ENCODE measurements at regions not wholly inside any gene's neighbourhood (a gene's known extent, or its start where the extent isn't known, plus 50 kb on each side); places are given as distances from the start of the nearest gene placed in this dataset.

- DNase-seq (ENCODE audit: low read depth in 3 of 3) = no peak
Measured at GRCh38 chr14:76551906-76552305, 176.0 kb downstream of the ESRRB start.

- no peak for DNase-seq (ENCODE audit: low read depth in 3 of 3)
Measured at GRCh38 chr14:76564471-76565422, 188.8 kb downstream of the ESRRB start.

- DNase-seq (ENCODE audit: low read depth in 3 of 3) = no peak
Measured at GRCh38 chr14:76566439-76566838, 190.5 kb downstream of the ESRRB start.

- DNase-seq (ENCODE audit: low read depth in 3 of 3) = no peak
Measured at GRCh38 chr14:76574416-76575095, 186.7 kb upstream of the VASH1 start.

- no peak for DNase-seq (ENCODE audit: low read depth in 3 of 3)
Measured at GRCh38 chr14:76575108-76575507, 186.2 kb upstream of the VASH1 start.

GRCh38 chr14:76576047-76576741 is 185.1 kb upstream of the VASH1 start:
- no peak for DNase-seq (ENCODE audit: low read depth in 3 of 3)

GRCh38 chr14:76577090-76577489 is 184.2 kb upstream of the VASH1 start:
- DNase-seq (ENCODE audit: low read depth in 3 of 3) = no peak

GRCh38 chr14:76577837-76578236 is 183.4 kb upstream of the VASH1 start:
- no peak for DNase-seq (ENCODE audit: low read depth in 3 of 3)

- DNase-seq (ENCODE audit: low read depth in 3 of 3) = no peak
Measured at GRCh38 chr14:76580399-76580798, 180.9 kb upstream of the VASH1 start.

- DNase-seq (ENCODE audit: low read depth in 3 of 3) = no peak
Measured at GRCh38 chr14:76580967-76581366, 180.3 kb upstream of the VASH1 start.

GRCh38 chr14:76581592-76581991 is 179.7 kb upstream of the VASH1 start:
- DNase-seq (ENCODE audit: low read depth in 3 of 3) = no peak

- DNase-seq (ENCODE audit: low read depth in 3 of 3) = no peak
Measured at GRCh38 chr14:76582447-76582846, 178.8 kb upstream of the VASH1 start.

- no peak for DNase-seq (ENCODE audit: low read depth in 3 of 3)
Measured at GRCh38 chr14:76583174-76583573, 178.1 kb upstream of the VASH1 start.

GRCh38 chr14:76583805-76584204 is 177.5 kb upstream of the VASH1 start:
- no peak for DNase-seq (ENCODE audit: low read depth in 3 of 3)

- DNase-seq (ENCODE audit: low read depth in 3 of 3) = no peak
Measured at GRCh38 chr14:76584271-76584702, 177.0 kb upstream of the VASH1 start.

- DNase-seq (ENCODE audit: low read depth in 3 of 3) = no peak
Measured at GRCh38 chr14:76585616-76586015, 175.7 kb upstream of the VASH1 start.

- no peak for DNase-seq (ENCODE audit: low read depth in 3 of 3)
Measured at GRCh38 chr14:76589246-76589645, 172.0 kb upstream of the VASH1 start.

GRCh38 chr14:76591266-76591665 is 170.0 kb upstream of the VASH1 start:
- no peak for DNase-seq (ENCODE audit: low read depth in 3 of 3)

- DNase-seq (ENCODE audit: low read depth in 3 of 3) = no peak
Measured at GRCh38 chr14:76595266-76595665, 166.0 kb upstream of the VASH1 start.

GRCh38 chr14:76597387-76597786 is 163.9 kb upstream of the VASH1 start:
- no peak for DNase-seq (ENCODE audit: low read depth in 3 of 3)

- DNase-seq (ENCODE audit: low read depth in 3 of 3) = no peak
Measured at GRCh38 chr14:76599141-76599540, 162.1 kb upstream of the VASH1 start.

- DNase-seq (ENCODE audit: low read depth in 3 of 3) = no peak
Measured at GRCh38 chr14:76599559-76600287, 161.5 kb upstream of the VASH1 start.
